HFF-Myc (cell line): ENCODE measurements at regions not wholly inside any gene's neighbourhood (a gene's known extent, or its start where the extent isn't known, plus 50 kb on each side); places are given as distances from the start of the nearest gene placed in this dataset.

Experiments
- DNase-seq: peaks from one replicate; pipeline ENCODE4 v3.0.0-alpha.2; 2011; ENCODE audit warnings: low read depth; ENCODE audit errors: extremely low read depth
- H3K4me3 ChIP-seq: replicated peaks from 2 replicates; pipeline ENCODE4 v1.5.1; 2011; ENCODE audit warnings: low read depth, mild to moderate bottlenecking, control low read depth, low read length
- CTCF ChIP-seq: IDR thresholded peaks from 2 replicates; pipeline ENCODE4 v1.5.1; 2012; ENCODE audit warnings: mild to moderate bottlenecking, low read depth, low read length, control low read depth; ENCODE audit errors: missing control alignments

DNA sequence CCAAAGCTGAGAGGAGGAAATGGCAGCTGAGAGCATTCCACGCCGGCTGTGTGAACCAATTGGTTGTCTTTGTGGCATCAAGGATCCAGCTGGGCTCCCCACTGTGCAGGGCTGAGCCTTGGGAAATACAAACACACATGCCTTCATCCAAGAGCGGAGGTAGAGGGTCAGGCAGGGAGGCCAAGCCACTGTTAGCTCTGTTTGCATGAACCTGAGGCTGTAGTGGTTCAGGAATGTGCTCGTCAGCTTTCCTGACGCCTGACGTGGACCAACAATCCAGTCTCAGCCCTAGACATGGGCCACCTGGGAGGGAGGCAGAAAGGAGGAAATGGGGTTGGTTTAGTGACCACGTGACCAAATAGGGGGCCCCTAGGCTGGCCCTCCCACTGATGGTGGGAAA lies 276.9 kb downstream of the TLE3 start:
- no peak for TF ChIP-seq CTCF
- no peak for DNase-seq

DNA sequence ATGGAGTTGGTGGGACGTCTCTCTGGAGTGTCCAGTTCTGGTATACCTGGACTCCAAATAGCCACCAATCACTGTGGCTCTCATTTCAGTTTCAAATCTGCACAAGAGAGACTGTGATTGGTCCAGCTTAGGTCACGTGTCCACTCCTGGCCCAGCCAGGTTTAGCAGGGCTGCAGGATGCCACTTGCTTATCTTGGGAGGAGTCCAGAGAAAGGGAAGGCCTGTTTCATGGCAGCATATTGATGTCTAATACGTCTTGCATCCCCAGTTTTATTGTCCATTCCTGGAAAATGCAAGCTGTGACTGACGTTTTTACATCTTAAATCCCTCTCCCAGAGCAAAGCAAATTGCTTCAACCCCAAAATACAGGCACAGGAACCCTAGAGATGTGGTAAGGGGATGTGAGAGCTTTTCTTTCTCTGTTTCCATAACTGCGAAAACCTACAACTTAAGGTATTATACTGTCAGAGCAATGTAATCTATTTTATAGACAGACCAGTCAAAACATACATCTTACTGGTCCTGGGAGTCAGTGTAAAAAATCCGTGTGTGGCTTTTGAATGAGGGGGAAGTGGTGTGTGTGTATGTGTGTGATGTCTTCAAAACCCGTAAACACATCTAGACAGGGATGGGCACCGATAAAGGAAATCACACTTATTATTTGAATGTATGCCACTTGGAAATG lies 274.4 kb downstream of the TLE3 start:
- H3K4me3 ChIP-seq: no peak overlapping the region
- no peak for TF ChIP-seq CTCF
- DNase-seq: no peak

More for the DNA sequence above, 276.9 kb downstream of the TLE3 start:
- H3K4me3 ChIP-seq: no peak overlapping the region

GRCh38 chr15:69824075-69824876 lies 273.4 kb downstream of the TLE3 start:
- no peak for TF ChIP-seq CTCF
- DNase-seq: no peak
- H3K4me3 ChIP-seq: no peak overlapping the region

DNA sequence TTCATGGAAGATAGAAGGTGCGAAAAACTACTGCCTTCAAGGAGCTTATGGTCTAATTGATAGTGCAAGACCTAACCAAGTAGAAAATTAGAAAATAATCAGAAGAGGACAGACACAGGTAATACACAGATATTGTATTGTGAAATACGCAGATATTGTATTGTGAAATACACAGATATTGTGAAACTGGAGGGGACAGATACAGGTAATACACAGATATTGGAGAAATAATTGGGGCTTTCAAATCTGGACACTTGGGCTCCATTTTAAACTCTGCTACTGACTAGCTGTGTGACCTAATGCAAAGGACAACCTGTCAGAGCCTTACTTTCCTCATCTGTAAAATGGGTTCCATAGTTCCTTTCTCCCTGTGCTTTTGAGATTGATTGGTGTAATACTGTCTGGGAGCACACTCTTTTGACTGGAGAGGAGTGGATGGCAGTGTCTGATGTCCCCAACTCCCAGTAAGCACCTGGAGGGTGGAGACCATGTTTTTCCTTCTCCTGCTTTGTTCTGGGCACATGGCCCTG lies 272.8 kb downstream of the TLE3 start:
- no peak for TF ChIP-seq CTCF
- no peak for DNase-seq
- H3K4me3 ChIP-seq: no peak overlapping the region

DNA sequence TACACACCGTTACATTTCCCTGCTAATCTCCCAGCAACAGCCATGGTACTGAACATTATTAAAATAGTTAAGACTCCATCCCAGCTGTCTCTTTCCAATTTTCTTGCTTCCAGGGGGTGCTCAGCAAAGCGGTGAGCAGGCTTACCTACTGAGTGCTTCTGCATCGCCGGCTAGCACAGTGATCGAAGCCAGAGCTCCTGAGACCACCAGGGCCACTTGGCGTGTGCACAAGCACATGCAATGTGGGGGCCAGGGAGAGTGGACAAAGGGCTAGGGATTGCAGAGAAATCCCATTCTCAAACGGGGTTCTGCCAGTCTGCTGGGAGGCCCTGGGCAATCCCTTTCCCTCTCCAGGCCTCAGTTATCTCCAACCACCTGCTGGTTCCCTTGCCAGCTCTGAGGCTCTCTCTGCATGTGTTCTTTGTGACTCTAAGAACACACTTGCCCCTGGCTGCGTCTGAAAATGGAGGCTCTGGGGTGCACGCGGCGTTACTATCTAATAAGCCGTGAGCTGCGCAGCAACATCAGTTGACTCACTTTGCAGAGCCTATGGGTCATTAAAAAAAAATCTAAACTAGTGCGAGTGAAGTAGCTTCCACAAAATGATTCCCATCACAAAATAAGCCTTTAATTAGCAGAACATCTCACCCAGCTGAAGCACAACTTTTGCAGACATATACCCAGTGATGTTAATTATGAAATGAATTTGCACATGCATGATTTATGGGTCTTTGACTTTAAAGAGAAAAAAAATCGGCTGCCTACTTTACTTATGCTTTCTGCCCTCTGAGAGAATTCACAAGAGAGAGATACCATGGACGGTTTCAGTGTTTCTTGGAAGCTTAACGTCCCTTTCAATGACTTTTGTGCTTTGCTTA lies 271.5 kb downstream of the TLE3 start:
- H3K4me3 ChIP-seq: no peak overlapping the region
- DNase-seq: no peak
- TF ChIP-seq CTCF: no peak

GRCh38 chr15:69826819-69827175 lies 270.9 kb downstream of the TLE3 start:
- no peak for TF ChIP-seq CTCF

More at GRCh38 chr15:69826819-69827175, 270.9 kb downstream of the TLE3 start:
- H3K4me3 ChIP-seq: no peak overlapping the region
- no peak for DNase-seq
